ENCODE measurements at regions not wholly inside any gene's neighbourhood (a gene's known extent, or its start where the extent isn't known, plus 50 kb on each side); places are given as distances from the start of the nearest gene placed in this dataset.
"Not testable (repeated sequence)": the region's sequence is repeated elsewhere in the genome, so short reads cannot be mapped to it uniquely, and the experiment has no call there.

GRCh38 chr1:30134466-30135217 is 588.7 kb downstream of the MATN1 start:
- H3K27me3 Mint-ChIP-seq (ENCODE audit: insufficient read depth): peaks cover 2% of the 10 kb centered on the region
- no peaks in the 10 kb centered on the region for H3K4me1 Mint-ChIP-seq (ENCODE audit: low read depth)
- H3K27ac Mint-ChIP-seq: no peak overlapping the region
- no peak for DNase-seq (ENCODE audit: low spot score)
- H3K4me3 Mint-ChIP-seq: no peak overlapping the region
- intact Hi-C loops (cut with micrococcal nuclease): no loop called here
- H3K9me3 Mint-ChIP-seq: no peaks in the 10 kb centered on the region
- H3K36me3 Mint-ChIP-seq (ENCODE audit: low read depth): no peaks in the 10 kb centered on the region

DNA sequence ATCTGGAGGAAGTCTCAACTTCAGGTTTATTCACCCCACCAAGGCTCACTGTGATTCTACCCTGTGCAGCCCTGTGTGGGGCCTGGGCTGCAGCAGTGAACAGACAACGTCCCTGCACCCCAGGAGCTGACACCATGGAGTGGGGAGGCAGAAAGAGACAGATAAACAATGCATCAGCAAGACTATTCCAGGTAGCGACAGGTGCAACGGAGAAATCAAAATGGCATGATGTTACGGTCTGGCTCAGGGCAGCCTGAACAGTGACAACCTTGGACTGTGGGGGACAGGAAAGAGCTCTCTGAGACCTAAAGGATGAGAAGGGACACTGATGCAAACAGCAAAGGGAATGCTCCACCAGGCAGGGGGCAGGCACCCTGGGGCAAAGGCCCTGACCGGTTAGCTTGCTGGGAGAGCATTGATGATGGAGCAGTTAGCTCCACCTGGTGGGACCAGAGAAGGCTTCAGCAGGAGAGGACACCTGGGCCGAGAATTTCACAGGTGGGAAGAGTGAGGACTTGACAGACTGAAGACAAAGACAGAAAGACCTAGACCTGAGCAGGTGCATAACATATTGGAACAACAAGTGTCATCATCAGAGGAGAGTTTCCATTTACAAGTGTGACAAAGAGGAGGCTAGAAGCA is 589.9 kb downstream of the MATN1 start:
- Mint-ChIP-seq H3K4me1 (ENCODE audit: low read depth) (no peaks in the 10 kb centered on the region), H3K27ac (no peak overlapping the region), H3K4me3 (no peak overlapping the region), H3K27me3 (ENCODE audit: insufficient read depth) (peaks cover 2% of the 10 kb centered on the region), H3K9me3 (no peaks in the 10 kb centered on the region), H3K36me3 (ENCODE audit: low read depth) (no peaks in the 10 kb centered on the region)
- intact Hi-C loops (cut with micrococcal nuclease): no loop called here
- DNase-seq (ENCODE audit: low spot score): no peak

DNA sequence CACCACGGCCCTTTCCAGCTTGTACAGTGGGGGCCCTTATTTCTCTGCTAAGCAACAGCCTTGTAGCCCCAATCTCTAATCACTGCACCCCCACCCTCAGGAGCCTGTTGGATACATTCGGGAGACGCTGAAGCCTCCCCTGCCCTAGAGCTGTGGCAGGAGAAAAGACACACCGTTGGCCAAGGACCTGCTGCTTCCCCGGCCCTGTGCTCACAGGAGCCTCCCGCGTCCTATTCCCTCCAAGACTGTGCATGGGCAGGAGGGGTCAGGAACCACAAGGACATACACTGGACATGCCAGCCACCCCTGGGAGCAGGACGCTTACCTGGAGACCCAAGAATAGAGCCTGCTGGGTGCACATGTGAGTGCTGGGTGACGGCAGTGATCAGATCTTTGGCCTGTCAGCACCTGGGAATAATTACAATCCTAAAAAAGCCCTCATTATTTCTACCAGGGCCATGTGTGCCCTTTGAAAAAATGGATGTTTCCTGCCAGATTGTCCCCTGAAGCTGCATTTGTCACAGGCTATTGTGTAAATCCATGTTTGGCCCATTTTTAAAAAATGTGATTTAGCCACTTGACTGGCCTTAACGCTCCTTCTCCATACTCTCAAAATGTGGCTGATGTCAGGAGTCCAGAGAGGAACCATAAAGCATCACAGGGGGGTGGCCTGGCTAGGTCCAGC is 590.6 kb downstream of the MATN1 start:
- Mint-ChIP-seq H3K4me1 (ENCODE audit: low read depth) (no peaks in the 10 kb centered on the region), H3K9me3 (no peaks in the 10 kb centered on the region), H3K27ac (no peak overlapping the region), H3K27me3 (ENCODE audit: insufficient read depth) (peaks cover 2% of the 10 kb centered on the region), H3K36me3 (ENCODE audit: low read depth) (no peaks in the 10 kb centered on the region), H3K4me3 (no peak overlapping the region)
- intact Hi-C loops (cut with micrococcal nuclease): no loop called here
- DNase-seq (ENCODE audit: low spot score): no peak

- DNase-seq (ENCODE audit: low spot score); H3K9me3 Mint-ChIP-seq; H3K27ac Mint-ChIP-seq; H3K36me3 Mint-ChIP-seq (ENCODE audit: low read depth); intact Hi-C loops (cut with micrococcal nuclease); H3K4me3 Mint-ChIP-seq; H3K4me1 Mint-ChIP-seq (ENCODE audit: low read depth); H3K27me3 Mint-ChIP-seq (ENCODE audit: insufficient read depth): not testable (repeated sequence)
Observed at GRCh38 chr1:30130566-30130965, 592.8 kb downstream of the MATN1 start.

DNA sequence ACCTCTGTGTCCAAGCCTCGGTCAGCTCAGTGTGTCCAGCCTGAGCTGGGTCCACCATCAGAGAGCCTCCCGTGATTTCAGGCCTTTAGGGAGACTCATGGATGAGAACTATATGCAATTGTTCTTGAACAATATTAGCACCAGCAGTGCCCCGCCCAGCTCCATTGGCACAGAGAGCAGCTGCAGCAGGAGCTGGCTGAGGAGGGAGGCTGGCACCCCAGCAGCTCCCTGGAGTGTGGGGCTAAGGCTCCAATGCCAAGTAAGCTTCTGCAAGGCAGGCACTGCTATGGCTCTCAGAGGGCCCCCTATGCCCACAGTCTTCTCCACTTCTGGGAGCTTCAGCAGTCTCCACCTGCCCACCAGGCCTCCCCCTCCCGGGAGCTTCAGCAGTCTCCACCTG is 593.3 kb downstream of the MATN1 start:
- Mint-ChIP-seq H3K27me3 (ENCODE audit: insufficient read depth) (peaks cover 2% of the 10 kb centered on the region), H3K4me3 (no peak overlapping the region), H3K27ac (no peak overlapping the region), H3K4me1 (ENCODE audit: low read depth) (no peaks in the 10 kb centered on the region), H3K36me3 (ENCODE audit: low read depth) (no peaks in the 10 kb centered on the region), H3K9me3 (no peaks in the 10 kb centered on the region)
- intact Hi-C loops (cut with micrococcal nuclease): no loop called here
- DNase-seq (ENCODE audit: low spot score): no peak

- no peak for DNase-seq (ENCODE audit: low spot score)
- peaks cover 2% of the 10 kb centered on the region for H3K27me3 Mint-ChIP-seq (ENCODE audit: insufficient read depth)
- H3K36me3 Mint-ChIP-seq (ENCODE audit: low read depth): no peaks in the 10 kb centered on the region
- no peaks in the 10 kb centered on the region for H3K9me3 Mint-ChIP-seq
- no peak overlapping the region for H3K27ac Mint-ChIP-seq
- intact Hi-C loops (cut with micrococcal nuclease): no loop called here
- no peak overlapping the region for H3K4me3 Mint-ChIP-seq
- H3K4me1 Mint-ChIP-seq (ENCODE audit: low read depth): no peaks in the 10 kb centered on the region
Observed at GRCh38 chr1:30129421-30130055, 593.8 kb downstream of the MATN1 start.

DNA sequence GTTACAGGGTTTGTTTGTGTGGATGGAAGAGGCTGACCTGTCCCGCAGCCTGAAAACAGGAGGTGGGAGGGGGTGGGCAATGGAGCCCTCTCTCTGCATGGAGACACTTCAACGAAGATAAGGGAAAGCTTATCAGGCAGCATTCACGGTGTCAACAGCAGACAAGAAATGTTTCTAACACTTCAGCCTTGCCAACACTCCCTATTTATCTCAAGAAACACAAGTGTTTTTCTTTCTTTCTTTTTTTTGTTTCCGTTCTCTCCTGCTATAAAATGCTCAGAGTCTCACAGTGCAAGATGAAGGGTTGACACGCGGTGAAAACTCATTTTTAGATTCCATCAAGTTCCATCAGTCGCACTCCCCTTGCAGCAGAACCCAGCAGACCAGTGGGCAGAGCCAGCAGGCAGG is 594.4 kb downstream of the MATN1 start:
- H3K36me3 Mint-ChIP-seq (ENCODE audit: low read depth): no peaks in the 10 kb centered on the region
- DNase-seq (ENCODE audit: low spot score): no peak
- intact Hi-C loops (cut with micrococcal nuclease): no loop called here
- H3K9me3 Mint-ChIP-seq: no peaks in the 10 kb centered on the region
- H3K4me1 Mint-ChIP-seq (ENCODE audit: low read depth): no peaks in the 10 kb centered on the region
- H3K27me3 Mint-ChIP-seq (ENCODE audit: insufficient read depth): peaks cover 2% of the 10 kb centered on the region
- H3K27ac Mint-ChIP-seq: no peak overlapping the region
- H3K4me3 Mint-ChIP-seq: no peak overlapping the region

- intact Hi-C loops (cut with micrococcal nuclease): no loop called here
- no peak for DNase-seq (ENCODE audit: low spot score)
- Mint-ChIP-seq H3K9me3 (no peaks in the 10 kb centered on the region), H3K4me3 (no peak overlapping the region), H3K27ac (no peak overlapping the region), H3K4me1 (ENCODE audit: low read depth) (no peaks in the 10 kb centered on the region), H3K27me3 (ENCODE audit: insufficient read depth) (peaks cover 2% of the 10 kb centered on the region), H3K36me3 (ENCODE audit: low read depth) (no peaks in the 10 kb centered on the region)
Observed at GRCh38 chr1:30126848-30127247, 596.5 kb downstream of the MATN1 start.

DNA sequence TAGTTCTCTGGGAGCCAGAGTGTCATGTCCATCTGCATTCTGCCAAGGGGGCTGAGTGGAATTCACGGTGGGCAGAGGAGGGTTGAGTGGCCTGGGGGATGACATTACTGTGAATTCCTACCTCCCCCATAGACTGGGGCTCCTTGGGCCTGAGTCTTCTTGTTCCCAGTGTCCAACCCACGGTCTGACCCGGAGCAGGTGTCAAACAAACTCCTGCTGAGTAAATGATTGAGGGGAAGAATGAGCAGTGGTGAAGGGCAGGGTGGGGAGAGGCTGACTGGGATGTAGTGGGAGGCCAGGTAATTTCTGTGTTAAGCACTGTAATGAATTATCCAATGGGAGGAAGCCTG is 597.6 kb downstream of the MATN1 start:
- no peak overlapping the region for H3K4me3 Mint-ChIP-seq
- intact Hi-C loops (cut with micrococcal nuclease): no loop called here
- no peaks in the 10 kb centered on the region for H3K4me1 Mint-ChIP-seq (ENCODE audit: low read depth)
- no peaks in the 10 kb centered on the region for H3K9me3 Mint-ChIP-seq
- H3K27me3 Mint-ChIP-seq (ENCODE audit: insufficient read depth): peaks cover 2% of the 10 kb centered on the region
- H3K27ac Mint-ChIP-seq: no peak overlapping the region
- DNase-seq (ENCODE audit: low spot score): no peak
- no peaks in the 10 kb centered on the region for H3K36me3 Mint-ChIP-seq (ENCODE audit: low read depth)

- Mint-ChIP-seq H3K9me3 (no peaks in the 10 kb centered on the region), H3K27ac (no peak overlapping the region), H3K4me3 (no peak overlapping the region), H3K4me1 (ENCODE audit: low read depth) (no peaks in the 10 kb centered on the region), H3K36me3 (ENCODE audit: low read depth) (no peaks in the 10 kb centered on the region), H3K27me3 (ENCODE audit: insufficient read depth) (peaks cover 5% of the 10 kb centered on the region)
- intact Hi-C loops (cut with micrococcal nuclease): no loop called here
- DNase-seq (ENCODE audit: low spot score): no peak
Observed at GRCh38 chr1:30125021-30125820, 598.2 kb downstream of the MATN1 start.

- Mint-ChIP-seq H3K27me3 (ENCODE audit: insufficient read depth) (peaks cover 5% of the 10 kb centered on the region), H3K4me3 (no peak overlapping the region), H3K9me3 (no peaks in the 10 kb centered on the region), H3K27ac (no peak overlapping the region), H3K36me3 (ENCODE audit: low read depth) (no peaks in the 10 kb centered on the region), H3K4me1 (ENCODE audit: low read depth) (no peaks in the 10 kb centered on the region)
- no peak for DNase-seq (ENCODE audit: low spot score)
- intact Hi-C loops (cut with micrococcal nuclease): no loop called here
Observed at GRCh38 chr1:30123896-30124295, 599.5 kb downstream of the MATN1 start.

GRCh38 chr1:30123036-30123435 is 600.3 kb downstream of the MATN1 start:
- intact Hi-C loops (cut with micrococcal nuclease): no loop called here
- Mint-ChIP-seq H3K4me3 (no peak overlapping the region), H3K27ac (no peak overlapping the region), H3K9me3 (no peaks in the 10 kb centered on the region), H3K4me1 (ENCODE audit: low read depth) (no peaks in the 10 kb centered on the region), H3K27me3 (ENCODE audit: insufficient read depth) (peaks cover 3% of the 10 kb centered on the region), H3K36me3 (ENCODE audit: low read depth) (no peaks in the 10 kb centered on the region)
- no peak for DNase-seq (ENCODE audit: low spot score)

Data from activated T-helper 1 cell treated with anti-CD3 and anti-CD28 coated beads, Interleukin-12 subunit alpha, Interleukin-12 subunit beta, Interleukin-2, Interleukin-4 antibody, amounts not matched to agents 30 ng/mL and 10 ng/mL and 1 ng/mL, durations not matched to agents 14 hours and 24 hours and 36 hours (primary cell).